Endothelial cell (in vitro differentiated cells): ENCODE measurements at regions not wholly inside any gene's neighbourhood (a gene's known extent, or its start where the extent isn't known, plus 50 kb on each side); places are given as distances from the start of the nearest gene placed in this dataset.

Experiments used
- DNase-seq: peaks from one replicate; pipeline ENCODE4 v3.0.0; 2021; ENCODE audit warnings: low spot score
- H3K27ac Mint-ChIP-seq: one replicate; pipeline ENCODE4 v1.8.0; 2021; ENCODE audit warnings: mixed read lengths, inconsistent platforms; ENCODE audit not compliant: unreplicated experiment
- H3K27me3 Mint-ChIP-seq: one replicate; pipeline ENCODE4 v1.8.0; 2021; ENCODE audit warnings: mild to moderate bottlenecking, moderate library complexity, mixed read lengths, inconsistent platforms; ENCODE audit not compliant: unreplicated experiment
- H3K36me3 Mint-ChIP-seq: one replicate; pipeline ENCODE4 v1.8.0; 2021; ENCODE audit warnings: mild to moderate bottlenecking, low read depth, mixed read lengths, inconsistent platforms; ENCODE audit not compliant: unreplicated experiment
- H3K4me1 Mint-ChIP-seq: one replicate; pipeline ENCODE4 v1.8.0; 2021; ENCODE audit warnings: mild to moderate bottlenecking, mixed read lengths, inconsistent platforms; ENCODE audit not compliant: unreplicated experiment
- H3K4me3 Mint-ChIP-seq: one replicate; pipeline ENCODE4 v1.8.0; 2021; ENCODE audit warnings: mild to moderate bottlenecking, mixed read lengths, inconsistent platforms; ENCODE audit not compliant: unreplicated experiment
- H3K9me3 Mint-ChIP-seq: one replicate; pipeline ENCODE4 v1.8.0; 2021; ENCODE audit warnings: mixed read lengths, inconsistent platforms; ENCODE audit not compliant: unreplicated experiment
- CTCF ChIP-seq: fragments of 200-600 bp; sonication (generic); IDR thresholded peaks from one replicate; pipeline ENCODE4 v1.5.0; 2021; ENCODE audit warnings: antibody characterized with exemption; ENCODE audit not compliant: unreplicated experiment

- Mint-ChIP-seq H3K36me3 (no peaks in the 10 kb centered on the region), H3K4me3 (no peak overlapping the region), H3K27ac (peak overlapping the region; percentile 33), H3K9me3 (no peaks in the 10 kb centered on the region), H3K4me1 (peaks cover 10% of the 10 kb centered on the region), H3K27me3 (no peaks in the 10 kb centered on the region)
- TF ChIP-seq CTCF: no peak
- no peak for DNase-seq
Observed at GRCh38 chr1:68979891-68980290, 483.0 kb upstream of the DEPDC1 start.

GRCh38 chr1:68984289-68984688, 487.4 kb upstream of the DEPDC1 start:
- H3K9me3 Mint-ChIP-seq: no peaks in the 10 kb centered on the region
- H3K4me1 Mint-ChIP-seq: peaks cover 5% of the 10 kb centered on the region
- no peaks in the 10 kb centered on the region for H3K36me3 Mint-ChIP-seq
- no peak for DNase-seq
- no peak for TF ChIP-seq CTCF
- no peak overlapping the region for H3K27ac Mint-ChIP-seq
- H3K4me3 Mint-ChIP-seq: no peak overlapping the region
- no peaks in the 10 kb centered on the region for H3K27me3 Mint-ChIP-seq

- no peak for DNase-seq
- H3K4me3 Mint-ChIP-seq: no peak overlapping the region
- H3K27me3 Mint-ChIP-seq: no peaks in the 10 kb centered on the region
- no peak overlapping the region for H3K27ac Mint-ChIP-seq
- H3K36me3 Mint-ChIP-seq: no peaks in the 10 kb centered on the region
- no peak for TF ChIP-seq CTCF
- no peaks in the 10 kb centered on the region for H3K4me1 Mint-ChIP-seq
- no peaks in the 10 kb centered on the region for H3K9me3 Mint-ChIP-seq
Observed at GRCh38 chr1:68994096-68994495, 497.2 kb upstream of the DEPDC1 start.

- H3K4me1 Mint-ChIP-seq: no peaks in the 10 kb centered on the region
- no peak overlapping the region for H3K4me3 Mint-ChIP-seq
- DNase-seq: no peak
- no peak overlapping the region for H3K27ac Mint-ChIP-seq
- no peak for TF ChIP-seq CTCF
- no peaks in the 10 kb centered on the region for H3K36me3 Mint-ChIP-seq
- no peaks in the 10 kb centered on the region for H3K27me3 Mint-ChIP-seq
- no peaks in the 10 kb centered on the region for H3K9me3 Mint-ChIP-seq
Observed at GRCh38 chr1:69016468-69016867, 519.6 kb upstream of the DEPDC1 start.

- Mint-ChIP-seq H3K4me1 (no peaks in the 10 kb centered on the region), H3K27me3 (no peaks in the 10 kb centered on the region), H3K36me3 (no peaks in the 10 kb centered on the region), H3K9me3 (no peaks in the 10 kb centered on the region), H3K27ac (no peak overlapping the region), H3K4me3 (no peak overlapping the region)
- no peak for TF ChIP-seq CTCF
- DNase-seq: no peak
Observed at GRCh38 chr1:69029649-69030048, 532.8 kb upstream of the DEPDC1 start.
